Gastroesophageal sphincter (tissue), 3 donors: ENCODE measurements at regions not wholly inside any gene's neighbourhood (a gene's known extent, or its start where the extent isn't known, plus 50 kb on each side); places are given as distances from the start of the nearest gene placed in this dataset.

Experiments used
- CTCF ChIP-seq, 4 experiments: fragments of 200-600 bp in 2 of 4; fragments of 450-650 bp in 2 of 4; sonication (generic) in 1 of 4; IDR thresholded peaks; one replicate each; pipeline ENCODE4 v1.5.1; 2017 to 2019; ENCODE audit warnings: antibody characterized with exemption in 4 of 4, mild to moderate bottlenecking in 2 of 4, moderate library complexity in 2 of 4
- EP300 ChIP-seq: sonication (generic); formaldehyde crosslinking; IDR thresholded peaks from one replicate; pipeline ENCODE4 v1.6.1; 2017; ENCODE audit warnings: antibody characterized with exemption, mild to moderate bottlenecking
- POLR2A ChIP-seq, 2 donors: fragments of 450-650 bp; IDR thresholded peaks; one replicate each; pipeline ENCODE4 v1.6.1; 2017; ENCODE audit warnings: antibody characterized with exemption in 2 of 2, mild to moderate bottlenecking in 2 of 2, moderate library complexity in 1 of 2

DNA sequence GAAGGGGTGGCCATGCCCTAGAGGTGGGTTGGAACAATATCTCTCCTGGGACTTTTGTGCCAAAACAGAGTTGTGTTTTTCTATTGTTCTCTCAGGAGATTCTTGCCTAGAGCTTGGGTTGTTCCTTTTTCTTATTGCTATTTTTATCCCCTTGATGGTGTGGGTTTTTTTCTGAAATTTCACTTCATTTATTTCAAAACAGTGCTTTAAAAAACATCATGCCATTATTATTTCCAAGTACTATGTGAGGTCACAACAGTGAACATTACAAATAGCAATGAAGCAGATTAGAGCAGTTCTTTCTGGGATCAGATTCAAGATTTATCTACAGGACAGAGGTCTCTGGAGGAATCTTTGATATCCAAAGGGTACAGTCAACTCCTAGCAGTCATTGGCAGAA is 76.6 kb downstream of the ACTBL2 start:
- no peak for TF ChIP-seq CTCF (IDR thresholded peaks at IDR 0.05)
- no peak for TF ChIP-seq EP300
- TF ChIP-seq POLR2A (IDR thresholded peaks at IDR 0.05) = no peak
